ENCODE measurements at regions not wholly inside any gene's neighbourhood (a gene's known extent, or its start where the extent isn't known, plus 50 kb on each side); places are given as distances from the start of the nearest gene placed in this dataset.

- no peak overlapping the region for H3K18ac ChIP-seq (ENCODE audit: low read length)
- no CpG with 5 or more reads among the region's 4 CpGs for WGBS (ENCODE audit: extremely low coverage, insufficient coverage, low lambda C conversion rate)
Measured at GRCh38 chr3:162218479-162218878, 721.9 kb downstream of the OTOL1 start.

DNA sequence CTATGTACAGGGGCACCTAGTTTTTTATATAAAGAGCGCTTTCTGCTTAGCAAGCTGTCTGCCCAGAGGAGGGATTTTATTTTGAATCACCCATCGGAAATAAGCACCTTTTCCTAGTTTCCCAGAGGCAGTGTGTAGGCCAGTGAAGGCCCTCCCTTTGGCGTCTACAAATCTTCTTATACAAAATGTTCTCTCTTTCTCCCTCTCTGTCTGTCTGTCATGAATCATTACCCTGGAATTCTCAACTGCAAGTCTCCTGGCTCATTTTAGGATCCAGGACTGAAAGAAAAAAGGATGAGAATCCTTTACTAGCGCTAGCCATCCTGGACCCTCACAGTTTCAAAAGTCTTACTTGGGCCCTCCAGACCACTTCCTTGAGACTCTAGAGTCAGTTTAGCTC, 728.1 kb downstream of the OTOL1 start:
- no peaks in the 10 kb centered on the region for H3K27me3 ChIP-seq (ENCODE audit: insufficient read depth, low read length, poor library complexity)
- no peaks in the 10 kb centered on the region for H3K79me2 ChIP-seq (ENCODE audit: control insufficient read depth, insufficient read depth, low read length)
- peak overlapping the region; percentile 13 for H4K8ac ChIP-seq (ENCODE audit: low read depth, low read length)
- H3K9ac ChIP-seq (ENCODE audit: low read length) = no peak overlapping the region
- DNase-seq = no peak
- H3K36me3 ChIP-seq (ENCODE audit: control insufficient read depth, insufficient read depth, low read length) = no peaks in the 10 kb centered on the region
- no peak overlapping the region for H3K4me3 ChIP-seq (ENCODE audit: low read length)
- H2AK5ac ChIP-seq (ENCODE audit: low read length) = no peak overlapping the region
- H3K4me2 ChIP-seq (ENCODE audit: low read length) = no peak overlapping the region
- H3K23ac ChIP-seq (ENCODE audit: low read length) = no peak overlapping the region
- no CpG with 5 or more reads among the region's 4 CpGs for WGBS (ENCODE audit: extremely low coverage, insufficient coverage, low lambda C conversion rate)
- peak overlapping the region; percentile 51 for H3K18ac ChIP-seq (ENCODE audit: low read length)
- H2BK120ac ChIP-seq (ENCODE audit: low read depth, low read length) = no peak overlapping the region
- no peak overlapping the region for H4K5ac ChIP-seq (ENCODE audit: low read length)
- no peak overlapping the region for H3K56ac ChIP-seq (ENCODE audit: low read length)
- no peak overlapping the region for H3K27ac ChIP-seq (ENCODE audit: low read depth, low read length)
- H3K4ac ChIP-seq (ENCODE audit: low read depth, low read length) = no peak overlapping the region
- H3K79me1 ChIP-seq (ENCODE audit: low read length) = no peaks in the 10 kb centered on the region
- no peaks in the 10 kb centered on the region for H3K4me1 ChIP-seq (ENCODE audit: control insufficient read depth, low read depth, low read length)
- H2BK5ac ChIP-seq (ENCODE audit: low read length) = no peak overlapping the region
- no peak overlapping the region for H2BK15ac ChIP-seq (replicated peaks; ENCODE audit: low read depth)

More at GRCh38 chr3:162218479-162218878, 721.9 kb downstream of the OTOL1 start:
- H3K27me3 ChIP-seq (ENCODE audit: insufficient read depth, low read length, poor library complexity) = no peaks in the 10 kb centered on the region
- H3K9ac ChIP-seq (ENCODE audit: low read length) = no peak overlapping the region
- no peak overlapping the region for H3K4ac ChIP-seq (ENCODE audit: low read depth, low read length)
- H2AK5ac ChIP-seq (ENCODE audit: low read length) = no peak overlapping the region
- H4K8ac ChIP-seq (ENCODE audit: low read depth, low read length) = no peak overlapping the region
- DNase-seq = no peak
- H2BK120ac ChIP-seq (ENCODE audit: low read depth, low read length) = no peak overlapping the region
- no peaks in the 10 kb centered on the region for H3K79me2 ChIP-seq (ENCODE audit: control insufficient read depth, insufficient read depth, low read length)
- no peak overlapping the region for H3K23ac ChIP-seq (ENCODE audit: low read length)
- H2BK5ac ChIP-seq (ENCODE audit: low read length) = no peak overlapping the region
- no peak overlapping the region for H3K27ac ChIP-seq (ENCODE audit: low read depth, low read length)
- no peak overlapping the region for H3K4me2 ChIP-seq (ENCODE audit: low read length)
- H3K79me1 ChIP-seq (ENCODE audit: low read length) = no peaks in the 10 kb centered on the region
- H3K56ac ChIP-seq (ENCODE audit: low read length) = no peak overlapping the region
- H4K5ac ChIP-seq (ENCODE audit: low read length) = no peak overlapping the region
- no peaks in the 10 kb centered on the region for H3K4me1 ChIP-seq (ENCODE audit: control insufficient read depth, low read depth, low read length)
- H3K36me3 ChIP-seq (ENCODE audit: control insufficient read depth, insufficient read depth, low read length) = no peaks in the 10 kb centered on the region
- H3K4me3 ChIP-seq (ENCODE audit: low read length) = no peak overlapping the region
- no peak overlapping the region for H2BK15ac ChIP-seq (replicated peaks; ENCODE audit: low read depth)

DNA sequence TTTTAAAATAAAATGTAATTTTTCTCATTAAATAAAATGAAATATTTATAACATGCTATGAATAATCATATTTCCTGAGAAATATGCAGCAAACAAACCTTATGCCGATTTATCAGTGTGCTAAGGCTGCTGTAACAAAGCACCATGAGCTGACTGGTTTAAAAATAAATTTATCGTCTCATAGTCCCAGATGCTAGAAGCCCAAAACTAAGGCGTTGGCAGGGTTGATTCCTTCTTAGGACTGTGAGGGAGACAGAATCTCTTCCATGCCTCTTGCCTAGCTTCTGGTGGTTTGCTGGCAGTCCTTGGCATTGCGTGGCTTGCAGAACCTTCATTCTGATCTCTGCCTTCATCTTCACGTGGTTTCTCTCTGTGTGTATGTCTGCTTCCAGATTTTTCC, 740.3 kb downstream of the OTOL1 start:
- Histone ChIP-seq H3K27ac (ENCODE audit: low read depth, low read length) (no peak overlapping the region), H2BK15ac (replicated peaks; ENCODE audit: low read depth) (no peak overlapping the region), H2BK120ac (ENCODE audit: low read depth, low read length) (no peak overlapping the region), H4K5ac (ENCODE audit: low read length) (no peak overlapping the region), H3K27me3 (ENCODE audit: insufficient read depth, low read length, poor library complexity) (no peaks in the 10 kb centered on the region), H2AK5ac (ENCODE audit: low read length) (no peak overlapping the region), H3K23ac (ENCODE audit: low read length) (no peak overlapping the region), H3K36me3 (ENCODE audit: control insufficient read depth, insufficient read depth, low read length) (no peaks in the 10 kb centered on the region), H3K79me1 (ENCODE audit: low read length) (no peaks in the 10 kb centered on the region), H3K18ac (ENCODE audit: low read length) (no peak overlapping the region), H3K56ac (ENCODE audit: low read length) (no peak overlapping the region), H3K4me1 (ENCODE audit: control insufficient read depth, low read depth, low read length) (no peaks in the 10 kb centered on the region), H3K9ac (ENCODE audit: low read length) (no peak overlapping the region), H3K4ac (ENCODE audit: low read depth, low read length) (no peak overlapping the region), H3K79me2 (ENCODE audit: control insufficient read depth, insufficient read depth, low read length) (no peaks in the 10 kb centered on the region), H4K8ac (ENCODE audit: low read depth, low read length) (no peak overlapping the region), H3K4me3 (ENCODE audit: low read length) (no peak overlapping the region), H2BK5ac (ENCODE audit: low read length) (no peak overlapping the region), H3K4me2 (ENCODE audit: low read length) (no peak overlapping the region)
- WGBS (ENCODE audit: extremely low coverage, insufficient coverage, low lambda C conversion rate) = no CpG with 5 or more reads among the region's 5 CpGs
- DNase-seq = no peak

- Histone ChIP-seq H3K4me3 (ENCODE audit: low read length) (no peak overlapping the region), H3K23ac (ENCODE audit: low read length) (no peak overlapping the region), H3K36me3 (ENCODE audit: control insufficient read depth, insufficient read depth, low read length) (no peaks in the 10 kb centered on the region), H3K9ac (ENCODE audit: low read length) (no peak overlapping the region), H3K4me1 (ENCODE audit: control insufficient read depth, low read depth, low read length) (no peaks in the 10 kb centered on the region), H3K79me1 (ENCODE audit: low read length) (no peaks in the 10 kb centered on the region), H3K56ac (ENCODE audit: low read length) (no peak overlapping the region), H2BK5ac (ENCODE audit: low read length) (no peak overlapping the region), H3K27ac (ENCODE audit: low read depth, low read length) (no peak overlapping the region), H4K5ac (ENCODE audit: low read length) (no peak overlapping the region), H4K8ac (ENCODE audit: low read depth, low read length) (no peak overlapping the region), H2AK5ac (ENCODE audit: low read length) (no peak overlapping the region), H3K27me3 (ENCODE audit: insufficient read depth, low read length, poor library complexity) (no peaks in the 10 kb centered on the region), H3K18ac (ENCODE audit: low read length) (no peak overlapping the region), H2BK15ac (replicated peaks; ENCODE audit: low read depth) (no peak overlapping the region), H3K4ac (ENCODE audit: low read depth, low read length) (no peak overlapping the region), H3K79me2 (ENCODE audit: control insufficient read depth, insufficient read depth, low read length) (no peaks in the 10 kb centered on the region), H2BK120ac (ENCODE audit: low read depth, low read length) (no peak overlapping the region), H3K4me2 (ENCODE audit: low read length) (no peak overlapping the region)
- DNase-seq = no peak
- no CpG with 5 or more reads among the region's 1 CpG for WGBS (ENCODE audit: extremely low coverage, insufficient coverage, low lambda C conversion rate)
Measured at GRCh38 chr3:162250782-162251181, 754.2 kb downstream of the OTOL1 start.

- Histone ChIP-seq H3K4me1 (ENCODE audit: control insufficient read depth, low read depth, low read length) (no peaks in the 10 kb centered on the region), H3K79me2 (ENCODE audit: control insufficient read depth, insufficient read depth, low read length) (no peaks in the 10 kb centered on the region), H3K23ac (ENCODE audit: low read length) (no peak overlapping the region), H4K8ac (ENCODE audit: low read depth, low read length) (no peak overlapping the region), H3K9ac (ENCODE audit: low read length) (no peak overlapping the region), H2AK5ac (ENCODE audit: low read length) (no peak overlapping the region), H2BK15ac (replicated peaks; ENCODE audit: low read depth) (no peak overlapping the region), H3K79me1 (ENCODE audit: low read length) (no peaks in the 10 kb centered on the region), H3K36me3 (ENCODE audit: control insufficient read depth, insufficient read depth, low read length) (no peaks in the 10 kb centered on the region), H3K18ac (ENCODE audit: low read length) (no peak overlapping the region), H3K56ac (ENCODE audit: low read length) (no peak overlapping the region), H3K27me3 (ENCODE audit: insufficient read depth, low read length, poor library complexity) (no peaks in the 10 kb centered on the region), H3K4me2 (ENCODE audit: low read length) (no peak overlapping the region), H3K4me3 (ENCODE audit: low read length) (no peak overlapping the region), H2BK120ac (ENCODE audit: low read depth, low read length) (no peak overlapping the region), H3K27ac (ENCODE audit: low read depth, low read length) (no peak overlapping the region), H3K4ac (ENCODE audit: low read depth, low read length) (no peak overlapping the region), H2BK5ac (ENCODE audit: low read length) (no peak overlapping the region), H4K5ac (ENCODE audit: low read length) (no peak overlapping the region)
- no CpG with 5 or more reads among the region's 1 CpG for WGBS (ENCODE audit: extremely low coverage, insufficient coverage, low lambda C conversion rate)
- no peak for DNase-seq
Measured at GRCh38 chr3:162262129-162262528, 765.5 kb downstream of the OTOL1 start.

- no peak for DNase-seq
- no peaks in the 10 kb centered on the region for H3K27me3 ChIP-seq (ENCODE audit: insufficient read depth, low read length, poor library complexity)
- no peaks in the 10 kb centered on the region for H3K4me1 ChIP-seq (ENCODE audit: control insufficient read depth, low read depth, low read length)
- no peak overlapping the region for H2AK5ac ChIP-seq (ENCODE audit: low read length)
- H3K4ac ChIP-seq (ENCODE audit: low read depth, low read length) = no peak overlapping the region
- no CpG with 5 or more reads among the region's 2 CpGs for WGBS (ENCODE audit: extremely low coverage, insufficient coverage, low lambda C conversion rate)
- H3K36me3 ChIP-seq (ENCODE audit: control insufficient read depth, insufficient read depth, low read length) = no peaks in the 10 kb centered on the region
- no peak overlapping the region for H3K4me2 ChIP-seq (ENCODE audit: low read length)
- H3K56ac ChIP-seq (ENCODE audit: low read length) = no peak overlapping the region
- H3K18ac ChIP-seq (ENCODE audit: low read length) = no peak overlapping the region
- H4K8ac ChIP-seq (ENCODE audit: low read depth, low read length) = no peak overlapping the region
- no peak overlapping the region for H2BK5ac ChIP-seq (ENCODE audit: low read length)
- H2BK120ac ChIP-seq (ENCODE audit: low read depth, low read length) = no peak overlapping the region
- no peak overlapping the region for H3K4me3 ChIP-seq (ENCODE audit: low read length)
- no peaks in the 10 kb centered on the region for H3K79me2 ChIP-seq (ENCODE audit: control insufficient read depth, insufficient read depth, low read length)
- H3K79me1 ChIP-seq (ENCODE audit: low read length) = no peaks in the 10 kb centered on the region
- H4K5ac ChIP-seq (ENCODE audit: low read length) = no peak overlapping the region
- H2BK15ac ChIP-seq (replicated peaks; ENCODE audit: low read depth) = no peak overlapping the region
- H3K27ac ChIP-seq (ENCODE audit: low read depth, low read length) = no peak overlapping the region
- no peak overlapping the region for H3K9ac ChIP-seq (ENCODE audit: low read length)
- no peak overlapping the region for H3K23ac ChIP-seq (ENCODE audit: low read length)
Measured at GRCh38 chr3:162263596-162263995, 767.0 kb downstream of the OTOL1 start.
